Mucosa of rectum (tissue), 2 donors: ENCODE measurements at regions not wholly inside any gene's neighbourhood (a gene's known extent, or its start where the extent isn't known, plus 50 kb on each side); places are given as distances from the start of the nearest gene placed in this dataset.
"Not testable (repeated sequence)": the region's sequence is repeated elsewhere in the genome, so short reads cannot be mapped to it uniquely, and the experiment has no call there.

ENCODE experiments used
- H3K27ac ChIP-seq, 2 donors: one replicate each; pipeline ENCODE4 v1.7.0; 2013; ENCODE audit warnings: inconsistent platforms in 2 of 2, low read depth in 2 of 2, low read length in 2 of 2
- H3K27me3 ChIP-seq, 2 donors: one replicate each; pipeline ENCODE4 v1.7.0; 2013; ENCODE audit warnings: low read length in 2 of 2; ENCODE audit not compliant: control insufficient read depth in 2 of 2, insufficient read depth in 2 of 2
- H3K36me3 ChIP-seq, 2 donors: one replicate each; pipeline ENCODE4 v1.7.0; 2013; ENCODE audit warnings: low read length in 2 of 2; ENCODE audit not compliant: control insufficient read depth in 2 of 2, insufficient read depth in 2 of 2
- H3K4me1 ChIP-seq, 2 donors: one replicate each; pipeline ENCODE4 v1.7.0; 2013; ENCODE audit warnings: low read length in 2 of 2, mild to moderate bottlenecking in 1 of 2; ENCODE audit not compliant: control insufficient read depth in 2 of 2, insufficient read depth in 2 of 2
- H3K4me3 ChIP-seq, 2 donors: one replicate each; pipeline ENCODE4 v1.7.0; 2013; ENCODE audit warnings: low read length in 2 of 2
- H3K9ac ChIP-seq, 2 donors: one replicate each; pipeline ENCODE4 v1.7.0; 2013; ENCODE audit warnings: low read length in 2 of 2, low read depth in 1 of 2, mild to moderate bottlenecking in 1 of 2
- H3K9me3 ChIP-seq, 2 donors: one replicate each; pipeline ENCODE4 v1.7.0; 2013; ENCODE audit warnings: low read length in 2 of 2; ENCODE audit not compliant: control insufficient read depth in 2 of 2
- donor health status: healthy.
- donor health status: Normal muscosa, but diverticular disease.

- not testable (repeated sequence) for H3K4me1 ChIP-seq, H3K9ac ChIP-seq
These were observed 1522.8 kb downstream of the FOXD4L5 start for GRCh38 chr9:63762230-63762629.

GRCh38 chr9:63729021-63729420, 1556.0 kb downstream of the FOXD4L5 start:
- H3K27me3 ChIP-seq, H3K9ac ChIP-seq, H3K27ac ChIP-seq, H3K9me3 ChIP-seq, H3K4me1 ChIP-seq, H3K36me3 ChIP-seq, H3K4me3 ChIP-seq: not testable (repeated sequence)

More at GRCh38 chr9:63762230-63762629, 1522.8 kb downstream of the FOXD4L5 start:
- not testable (repeated sequence) for H3K4me3 ChIP-seq, H3K9me3 ChIP-seq, H3K36me3 ChIP-seq, H3K27ac ChIP-seq, H3K27me3 ChIP-seq

DNA sequence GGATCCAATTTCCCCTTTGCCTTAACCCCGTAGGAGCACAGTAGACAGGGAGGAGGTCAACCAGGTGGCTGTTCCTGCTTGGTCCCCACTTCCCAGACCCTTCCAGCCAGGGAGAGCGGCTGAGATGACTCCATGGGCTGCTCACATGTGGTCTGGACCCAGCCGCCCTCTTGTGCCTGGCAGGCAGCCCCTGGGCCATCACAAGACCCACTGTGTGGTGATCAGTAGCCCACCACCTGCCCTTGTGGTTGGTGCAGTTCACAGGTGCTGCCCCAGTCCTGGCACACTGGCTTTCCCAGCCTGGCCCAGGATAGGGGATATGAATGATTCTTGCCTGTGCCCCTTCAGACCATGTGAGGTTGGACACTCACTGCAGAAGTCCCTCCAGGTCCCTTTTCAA, 1556.7 kb downstream of the FOXD4L5 start:
- Histone ChIP-seq H3K27ac (no peak overlapping the region), H3K36me3 (no peaks in the 10 kb centered on the region), H3K9ac (no peak overlapping the region), H3K9me3 (peaks cover 0 to 2% of the 10 kb centered on the region in 2 donors), H3K27me3 (no peaks in the 10 kb centered on the region), H3K4me3 (no peak overlapping the region), H3K4me1 (no peaks in the 10 kb centered on the region)

GRCh38 chr9:63708285-63708684, 1576.7 kb downstream of the FOXD4L5 start:
- not testable (repeated sequence) for H3K36me3 ChIP-seq

GRCh38 chr9:63704456-63704855, 1580.6 kb downstream of the FOXD4L5 start:
- not testable (repeated sequence) for H3K9me3 ChIP-seq, H3K27me3 ChIP-seq, H3K4me3 ChIP-seq, H3K36me3 ChIP-seq, H3K27ac ChIP-seq, H3K9ac ChIP-seq, H3K4me1 ChIP-seq

More at GRCh38 chr9:63708285-63708684, 1576.7 kb downstream of the FOXD4L5 start:
- not testable (repeated sequence) for H3K9ac ChIP-seq, H3K4me1 ChIP-seq, H3K27me3 ChIP-seq, H3K4me3 ChIP-seq, H3K9me3 ChIP-seq, H3K27ac ChIP-seq

DNA sequence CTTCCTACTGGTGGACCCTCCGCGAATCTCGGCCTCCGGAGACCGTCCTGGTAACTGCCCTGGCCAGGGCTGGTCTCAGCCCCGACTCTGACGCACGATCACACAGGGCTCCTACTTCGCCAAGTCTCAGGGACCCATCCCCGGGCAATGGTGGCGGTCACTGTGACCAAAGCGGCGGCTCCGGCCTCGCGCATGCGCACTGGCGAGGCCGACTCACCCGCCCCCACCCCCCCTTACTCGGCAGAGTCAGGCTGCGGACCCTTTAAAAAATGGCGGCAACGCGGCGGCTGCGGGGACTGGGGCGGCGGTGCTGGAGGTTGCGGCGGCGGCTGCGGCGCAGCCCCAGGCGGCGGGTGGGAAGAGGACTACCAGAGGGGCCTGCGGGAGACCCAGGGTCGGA, 1581.3 kb downstream of the FOXD4L5 start:
- H3K27ac ChIP-seq, H3K27me3 ChIP-seq, H3K4me1 ChIP-seq, H3K4me3 ChIP-seq, H3K9me3 ChIP-seq, H3K36me3 ChIP-seq, H3K9ac ChIP-seq: not testable (repeated sequence)

GRCh38 chr9:63703138-63703665, 1581.8 kb downstream of the FOXD4L5 start:
- H3K9ac ChIP-seq, H3K4me3 ChIP-seq, H3K4me1 ChIP-seq, H3K27ac ChIP-seq, H3K9me3 ChIP-seq, H3K27me3 ChIP-seq, H3K36me3 ChIP-seq: not testable (repeated sequence)
